Activated CD4-positive, alpha-beta T cell treated with anti-CD3 and anti-CD28 coated beads for 48 hours (primary cell): ENCODE measurements at regions not wholly inside any gene's neighbourhood (a gene's known extent, or its start where the extent isn't known, plus 50 kb on each side); places are given as distances from the start of the nearest gene placed in this dataset.

Experiments used
- DNase-seq: peaks from one replicate; pipeline ENCODE4 v3.0.0-alpha.2; 2020

- no peak for DNase-seq
Measured at GRCh38 chr7:118580743-118581382, 356.4 kb downstream of the ANKRD7 start.

GRCh38 chr7:118583641-118584040 is 359.1 kb downstream of the ANKRD7 start:
- no peak for DNase-seq

- no peak for DNase-seq
Measured at GRCh38 chr7:118586248-118586647, 361.7 kb downstream of the ANKRD7 start.

GRCh38 chr7:118590107-118590506 is 365.6 kb downstream of the ANKRD7 start:
- peak; percentile 12 for DNase-seq

GRCh38 chr7:118602090-118602489 is 377.6 kb downstream of the ANKRD7 start:
- DNase-seq: no peak

GRCh38 chr7:118606602-118607001 is 382.1 kb downstream of the ANKRD7 start:
- DNase-seq: no peak

GRCh38 chr7:118609207-118609606 is 384.7 kb downstream of the ANKRD7 start:
- no peak for DNase-seq

GRCh38 chr7:118615681-118616080 is 391.2 kb downstream of the ANKRD7 start:
- DNase-seq: no peak

- no peak for DNase-seq
Measured at GRCh38 chr7:118621810-118622360, 397.4 kb downstream of the ANKRD7 start.

- DNase-seq: no peak
Measured at GRCh38 chr7:118626739-118627138, 402.2 kb downstream of the ANKRD7 start.

- no peak for DNase-seq
Measured at GRCh38 chr7:118627467-118627866, 403.0 kb downstream of the ANKRD7 start.

GRCh38 chr7:118629898-118630438 is 405.5 kb downstream of the ANKRD7 start:
- DNase-seq: no peak

- no peak for DNase-seq
Measured at GRCh38 chr7:118642396-118642795, 417.9 kb downstream of the ANKRD7 start.

- DNase-seq: no peak
Measured at GRCh38 chr7:118644346-118644745, 419.8 kb downstream of the ANKRD7 start.

GRCh38 chr7:118648002-118648401 is 423.5 kb downstream of the ANKRD7 start:
- DNase-seq: no peak

GRCh38 chr7:118657391-118658005 is 433.0 kb downstream of the ANKRD7 start:
- DNase-seq: no peak

GRCh38 chr7:118662266-118662665 is 437.8 kb downstream of the ANKRD7 start:
- DNase-seq: no peak

- DNase-seq: no peak
Measured at GRCh38 chr7:118664498-118664897, 440.0 kb downstream of the ANKRD7 start.

- no peak for DNase-seq
Measured at GRCh38 chr7:118671149-118671548, 446.6 kb downstream of the ANKRD7 start.

- no peak for DNase-seq
Measured at GRCh38 chr7:118684796-118685195, 460.3 kb downstream of the ANKRD7 start.

GRCh38 chr7:118689403-118689802 is 464.9 kb downstream of the ANKRD7 start:
- DNase-seq: no peak

GRCh38 chr7:118696879-118697278 is 472.4 kb downstream of the ANKRD7 start:
- no peak for DNase-seq

GRCh38 chr7:118699222-118699621 is 474.7 kb downstream of the ANKRD7 start:
- no peak for DNase-seq

GRCh38 chr7:118708741-118709140 is 484.2 kb downstream of the ANKRD7 start:
- no peak for DNase-seq
